ENCODE measurements at regions not wholly inside any gene's neighbourhood (a gene's known extent, or its start where the extent isn't known, plus 50 kb on each side); places are given as distances from the start of the nearest gene placed in this dataset.

DNA sequence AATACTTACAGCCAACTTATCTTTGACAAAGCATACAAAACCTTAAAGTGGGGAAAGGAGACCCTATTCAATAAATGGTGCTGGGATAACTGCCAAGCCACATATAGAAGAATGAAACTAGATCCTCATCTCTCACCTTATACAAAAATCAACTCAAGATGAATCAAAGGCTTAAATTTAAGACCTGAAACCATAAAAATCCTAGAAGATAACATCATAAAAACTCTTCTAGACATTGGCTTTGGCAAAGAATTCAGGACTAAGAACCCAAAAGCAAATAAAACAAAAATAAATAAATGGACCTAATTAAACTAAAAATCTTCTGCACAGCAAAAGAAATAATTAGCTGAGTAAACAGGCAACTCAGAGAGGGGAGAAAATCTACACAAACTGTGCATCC lies 335.6 kb upstream of the PBX1 start:
- ChIA-PET CTCF (no interaction called here), POLR2A (no interaction called here)
- H3K4me1 ChIP-seq (ENCODE audit: control extremely low read depth in 1 of 4, control insufficient read depth in 4 of 4, insufficient read depth in 4 of 4, low read length in 3 of 4), result no peaks in the 10 kb centered on the region
- H3K27ac ChIP-seq (ENCODE audit: insufficient read depth in 1 of 2, low read depth in 1 of 2, low read length in 2 of 2, poor library complexity in 1 of 2, severe bottlenecking in 2 of 2), result no peak overlapping the region
- H3K9me3 ChIP-seq (ENCODE audit: control extremely low read depth in 1 of 5, control insufficient read depth in 4 of 5, insufficient read depth in 2 of 5, low read depth in 1 of 5, low read length in 4 of 5), result no peaks in the 10 kb centered on the region
- no peak overlapping the region for H3K4me3 ChIP-seq (ENCODE audit: control insufficient read depth in 1 of 7, extremely low read depth in 1 of 7, insufficient read depth in 4 of 7, low read depth in 2 of 7, low read length in 6 of 7)
- no peaks in the 10 kb centered on the region for H3K27me3 ChIP-seq (replicated peaks in 2 of 5; ENCODE audit: control insufficient read depth in 4 of 5, insufficient read depth in 5 of 5, low read length in 4 of 5)
- no peaks in the 10 kb centered on the region for H3K36me3 ChIP-seq (ENCODE audit: control insufficient read depth in 4 of 4, insufficient read depth in 4 of 4, low read length in 3 of 4)
- DNase-seq, result no peak

DNA sequence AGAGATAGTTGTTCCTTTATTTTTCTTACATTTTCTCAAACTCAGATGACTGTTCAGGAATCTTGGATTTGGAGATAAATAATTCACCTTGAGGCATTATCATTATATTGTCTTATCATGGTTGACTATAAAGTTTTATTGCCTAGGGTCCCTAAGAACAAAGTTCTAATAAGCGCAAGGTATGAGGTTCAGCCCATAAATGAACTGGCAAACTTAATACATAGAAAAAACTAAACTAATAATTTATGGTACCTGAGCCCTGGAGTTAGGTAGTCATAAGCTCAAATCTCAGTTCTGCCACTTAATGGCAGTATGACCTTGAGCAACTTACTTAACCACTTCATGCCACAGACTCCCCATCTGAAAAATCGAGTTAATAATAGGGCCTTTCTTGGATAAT lies 334.0 kb upstream of the PBX1 start:
- H3K4me3 ChIP-seq (ENCODE audit: control insufficient read depth in 1 of 7, extremely low read depth in 1 of 7, insufficient read depth in 4 of 7, low read depth in 2 of 7, low read length in 6 of 7), result no peak overlapping the region
- WGBS (ENCODE audit: insufficient coverage), result no CpG with 5 or more reads among the region's 2 CpGs

DNA sequence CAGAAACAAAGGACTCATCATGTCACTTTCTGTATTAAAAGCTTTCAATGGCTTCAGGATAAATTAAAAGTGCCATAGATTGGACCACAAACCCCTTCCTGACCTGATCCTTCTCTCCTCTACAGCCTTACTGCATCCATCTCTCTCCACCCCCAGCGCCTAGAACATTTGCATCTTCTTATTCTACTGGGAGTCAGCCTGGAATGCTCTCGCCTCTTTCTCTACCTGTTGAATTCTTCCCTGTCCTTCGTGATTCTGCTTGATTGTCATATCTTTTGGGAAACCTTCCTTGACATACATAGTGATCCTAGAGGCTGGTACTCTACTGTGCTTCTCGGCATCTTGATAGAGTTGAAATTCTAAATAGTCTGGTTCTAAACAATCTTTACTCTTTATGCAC lies 332.0 kb upstream of the PBX1 start:
- no peaks in the 10 kb centered on the region for H3K9me3 ChIP-seq (ENCODE audit: control extremely low read depth in 1 of 5, control insufficient read depth in 4 of 5, insufficient read depth in 2 of 5, low read depth in 1 of 5, low read length in 4 of 5)
- 79% methylated on average over 3 of the region's 4 CpGs for WGBS (ENCODE audit: insufficient coverage)
- CTCF ChIA-PET, result no interaction called here
- no peaks in the 10 kb centered on the region for H3K27me3 ChIP-seq (replicated peaks in 2 of 5; ENCODE audit: control insufficient read depth in 4 of 5, insufficient read depth in 5 of 5, low read length in 4 of 5)
- no peak for DNase-seq
- H3K4me3 ChIP-seq (ENCODE audit: control insufficient read depth in 1 of 7, extremely low read depth in 1 of 7, insufficient read depth in 4 of 7, low read depth in 2 of 7, low read length in 6 of 7), result no peak overlapping the region
- no peaks in the 10 kb centered on the region for H3K36me3 ChIP-seq (ENCODE audit: control insufficient read depth in 4 of 4, insufficient read depth in 4 of 4, low read length in 3 of 4)
- no peak overlapping the region for H3K27ac ChIP-seq (ENCODE audit: insufficient read depth in 1 of 2, low read depth in 1 of 2, low read length in 2 of 2, poor library complexity in 1 of 2, severe bottlenecking in 2 of 2)
- POLR2A ChIA-PET, result no interaction called here
- H3K4me1 ChIP-seq (ENCODE audit: control extremely low read depth in 1 of 4, control insufficient read depth in 4 of 4, insufficient read depth in 4 of 4, low read length in 3 of 4), result no peaks in the 10 kb centered on the region

More for the DNA sequence above, 334.0 kb upstream of the PBX1 start:
- no peaks in the 10 kb centered on the region for H3K27me3 ChIP-seq (replicated peaks in 2 of 5; ENCODE audit: control insufficient read depth in 4 of 5, insufficient read depth in 5 of 5, low read length in 4 of 5)
- no peaks in the 10 kb centered on the region for H3K4me1 ChIP-seq (ENCODE audit: control extremely low read depth in 1 of 4, control insufficient read depth in 4 of 4, insufficient read depth in 4 of 4, low read length in 3 of 4)
- H3K36me3 ChIP-seq (ENCODE audit: control insufficient read depth in 4 of 4, insufficient read depth in 4 of 4, low read length in 3 of 4), result no peaks in the 10 kb centered on the region
- no peak overlapping the region for H3K27ac ChIP-seq (ENCODE audit: insufficient read depth in 1 of 2, low read depth in 1 of 2, low read length in 2 of 2, poor library complexity in 1 of 2, severe bottlenecking in 2 of 2)
- POLR2A ChIA-PET, result no interaction called here
- CTCF ChIA-PET, result no interaction called here
- no peak for DNase-seq
- no peaks in the 10 kb centered on the region for H3K9me3 ChIP-seq (ENCODE audit: control extremely low read depth in 1 of 5, control insufficient read depth in 4 of 5, insufficient read depth in 2 of 5, low read depth in 1 of 5, low read length in 4 of 5)

DNA sequence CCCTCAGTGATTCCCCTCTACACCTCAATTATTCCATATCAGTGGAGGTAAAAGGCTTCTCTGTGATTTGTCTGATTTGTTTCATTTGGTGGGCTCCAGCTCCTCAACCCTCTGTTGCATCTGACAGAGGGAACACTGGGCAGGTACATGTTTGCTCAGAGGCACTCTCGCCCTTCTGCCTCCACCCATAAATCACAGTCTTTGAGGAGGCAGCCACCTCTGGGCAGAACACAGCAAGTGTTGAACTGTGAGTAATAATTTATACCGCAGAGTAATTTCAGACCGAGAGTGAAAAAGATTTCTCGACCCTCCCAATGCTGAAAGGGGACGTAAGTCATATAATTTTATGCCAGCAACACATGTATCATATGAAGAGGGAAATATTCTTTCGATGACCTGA lies 330.1 kb upstream of the PBX1 start:
- H3K4me1 ChIP-seq (ENCODE audit: control extremely low read depth in 1 of 4, control insufficient read depth in 4 of 4, insufficient read depth in 4 of 4, low read length in 3 of 4), result no peaks in the 10 kb centered on the region
- ChIA-PET POLR2A (no interaction called here), CTCF (interaction anchor here (0.7 kb wide), 1 partner anchor 1199 kb away, joined by 3 read pairs; no protein-coding TSS in a partner anchor)
- H3K36me3 ChIP-seq (ENCODE audit: control insufficient read depth in 4 of 4, insufficient read depth in 4 of 4, low read length in 3 of 4), result no peaks in the 10 kb centered on the region
- DNase-seq, result no peak
- H3K4me3 ChIP-seq (ENCODE audit: control insufficient read depth in 1 of 7, extremely low read depth in 1 of 7, insufficient read depth in 4 of 7, low read depth in 2 of 7, low read length in 6 of 7), result no peak overlapping the region
- H3K27me3 ChIP-seq (replicated peaks in 2 of 5; ENCODE audit: control insufficient read depth in 4 of 5, insufficient read depth in 5 of 5, low read length in 4 of 5), result no peaks in the 10 kb centered on the region
- no peak overlapping the region for H3K27ac ChIP-seq (ENCODE audit: insufficient read depth in 1 of 2, low read depth in 1 of 2, low read length in 2 of 2, poor library complexity in 1 of 2, severe bottlenecking in 2 of 2)
- 86% methylated on average over 1 of the region's 6 CpGs for WGBS (ENCODE audit: insufficient coverage)
- H3K9me3 ChIP-seq (ENCODE audit: control extremely low read depth in 1 of 5, control insufficient read depth in 4 of 5, insufficient read depth in 2 of 5, low read depth in 1 of 5, low read length in 4 of 5), result no peaks in the 10 kb centered on the region

DNA sequence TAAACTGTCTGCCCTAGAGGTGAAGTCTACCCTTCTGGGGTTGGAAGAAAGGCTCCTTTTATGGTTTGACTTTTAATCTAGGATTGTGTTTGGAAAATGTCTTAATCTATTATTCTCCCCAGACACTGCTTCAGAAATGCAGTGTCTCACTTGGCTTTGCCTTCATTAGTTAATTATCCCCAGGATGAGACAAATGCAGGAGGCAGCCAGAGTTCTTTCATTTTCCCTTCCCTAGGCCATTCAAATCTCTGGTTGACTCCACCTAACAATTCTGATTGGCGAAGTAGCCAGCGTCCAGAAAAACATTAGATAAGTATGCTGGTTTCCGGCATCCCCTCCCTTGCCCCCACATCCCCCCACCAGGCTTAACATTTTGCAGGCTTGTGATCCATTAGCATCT lies 325.8 kb upstream of the PBX1 start:
- no peaks in the 10 kb centered on the region for H3K27me3 ChIP-seq (replicated peaks in 2 of 5; ENCODE audit: control insufficient read depth in 4 of 5, insufficient read depth in 5 of 5, low read length in 4 of 5)
- H3K9me3 ChIP-seq (ENCODE audit: control extremely low read depth in 1 of 5, control insufficient read depth in 4 of 5, insufficient read depth in 2 of 5, low read depth in 1 of 5, low read length in 4 of 5), result no peaks in the 10 kb centered on the region
- CTCF ChIA-PET, result no interaction called here
- H3K27ac ChIP-seq (ENCODE audit: insufficient read depth in 1 of 2, low read depth in 1 of 2, low read length in 2 of 2, poor library complexity in 1 of 2, severe bottlenecking in 2 of 2), result no peak overlapping the region
- WGBS (ENCODE audit: insufficient coverage), result no CpG with 5 or more reads among the region's 3 CpGs
- POLR2A ChIA-PET, result no interaction called here
- no peak overlapping the region for H3K4me3 ChIP-seq (ENCODE audit: control insufficient read depth in 1 of 7, extremely low read depth in 1 of 7, insufficient read depth in 4 of 7, low read depth in 2 of 7, low read length in 6 of 7)
- DNase-seq, result no peak
- no peaks in the 10 kb centered on the region for H3K4me1 ChIP-seq (ENCODE audit: control extremely low read depth in 1 of 4, control insufficient read depth in 4 of 4, insufficient read depth in 4 of 4, low read length in 3 of 4)
- H3K36me3 ChIP-seq (ENCODE audit: control insufficient read depth in 4 of 4, insufficient read depth in 4 of 4, low read length in 3 of 4), result no peaks in the 10 kb centered on the region

DNA sequence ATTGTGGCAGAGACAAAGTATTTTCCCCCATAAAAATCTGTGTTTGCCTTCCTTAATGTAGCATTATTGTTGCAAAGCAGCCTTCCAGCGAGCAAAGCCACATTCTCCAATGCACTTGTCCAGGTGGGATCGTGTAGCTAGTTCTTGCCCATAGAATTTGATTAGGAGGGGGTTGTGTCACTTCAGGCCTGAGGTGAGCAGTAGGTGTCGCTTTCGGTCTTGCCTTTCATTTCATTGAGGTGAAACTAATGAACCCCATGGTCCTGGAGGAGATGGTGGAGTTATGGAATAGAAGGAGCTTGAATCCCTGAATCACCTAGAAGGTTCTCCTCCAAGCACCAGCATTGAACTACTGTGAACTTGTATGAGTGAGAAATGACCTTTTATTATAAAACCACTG lies 318.9 kb upstream of the PBX1 start:
- H3K36me3 ChIP-seq (ENCODE audit: control insufficient read depth in 4 of 4, insufficient read depth in 4 of 4, low read length in 3 of 4), result no peaks in the 10 kb centered on the region
- H3K4me1 ChIP-seq (ENCODE audit: control extremely low read depth in 1 of 4, control insufficient read depth in 4 of 4, insufficient read depth in 4 of 4, low read length in 3 of 4), result no peaks in the 10 kb centered on the region
- no peak overlapping the region for H3K4me3 ChIP-seq (ENCODE audit: control insufficient read depth in 1 of 7, extremely low read depth in 1 of 7, insufficient read depth in 4 of 7, low read depth in 2 of 7, low read length in 6 of 7)
- DNase-seq, result no peak
- H3K9me3 ChIP-seq (ENCODE audit: control extremely low read depth in 1 of 5, control insufficient read depth in 4 of 5, insufficient read depth in 2 of 5, low read depth in 1 of 5, low read length in 4 of 5), result no peaks in the 10 kb centered on the region
- CTCF ChIA-PET, result no interaction called here
- 93% methylated on average over 4 of the region's 4 CpGs for WGBS (ENCODE audit: insufficient coverage)
- H3K27me3 ChIP-seq (replicated peaks in 2 of 5; ENCODE audit: control insufficient read depth in 4 of 5, insufficient read depth in 5 of 5, low read length in 4 of 5), result no peaks in the 10 kb centered on the region
- POLR2A ChIA-PET, result no interaction called here
- no peak overlapping the region for H3K27ac ChIP-seq (ENCODE audit: insufficient read depth in 1 of 2, low read depth in 1 of 2, low read length in 2 of 2, poor library complexity in 1 of 2, severe bottlenecking in 2 of 2)

DNA sequence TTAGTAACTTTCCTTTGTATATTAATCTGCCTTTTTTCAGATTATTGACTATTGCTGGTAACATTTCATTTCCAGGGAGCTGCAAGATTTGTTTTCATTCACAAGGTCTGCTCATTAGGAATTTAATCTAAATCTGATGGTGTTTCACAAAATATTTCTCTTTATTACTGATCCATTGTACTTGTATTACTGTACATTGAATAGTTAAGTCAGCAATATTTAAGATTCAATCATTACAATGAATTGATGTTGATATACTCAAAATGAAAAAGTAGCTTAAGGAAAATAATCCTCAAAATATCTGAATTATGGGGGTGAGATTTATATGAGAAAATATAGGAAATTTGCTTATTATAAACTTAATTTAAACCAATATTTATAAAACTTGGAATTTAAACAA lies 308.6 kb upstream of the PBX1 start:
- Histone ChIP-seq H3K27me3 (replicated peaks in 2 of 5; ENCODE audit: control insufficient read depth in 4 of 5, insufficient read depth in 5 of 5, low read length in 4 of 5) (no peaks in the 10 kb centered on the region), H3K27ac (ENCODE audit: insufficient read depth in 1 of 2, low read depth in 1 of 2, low read length in 2 of 2, poor library complexity in 1 of 2, severe bottlenecking in 2 of 2) (no peak overlapping the region), H3K4me3 (ENCODE audit: control insufficient read depth in 1 of 7, extremely low read depth in 1 of 7, insufficient read depth in 4 of 7, low read depth in 2 of 7, low read length in 6 of 7) (no peak overlapping the region), H3K36me3 (ENCODE audit: control insufficient read depth in 4 of 4, insufficient read depth in 4 of 4, low read length in 3 of 4) (no peaks in the 10 kb centered on the region), H3K4me1 (ENCODE audit: control extremely low read depth in 1 of 4, control insufficient read depth in 4 of 4, insufficient read depth in 4 of 4, low read length in 3 of 4) (no peaks in the 10 kb centered on the region), H3K9me3 (ENCODE audit: control extremely low read depth in 1 of 5, control insufficient read depth in 4 of 5, insufficient read depth in 2 of 5, low read depth in 1 of 5, low read length in 4 of 5) (peaks cover 0 to 9% (median 3%) of the 10 kb centered on the region in 5 experiments)
- DNase-seq, result no peak
- CTCF ChIA-PET, result no interaction called here
- POLR2A ChIA-PET, result no interaction called here

DNA sequence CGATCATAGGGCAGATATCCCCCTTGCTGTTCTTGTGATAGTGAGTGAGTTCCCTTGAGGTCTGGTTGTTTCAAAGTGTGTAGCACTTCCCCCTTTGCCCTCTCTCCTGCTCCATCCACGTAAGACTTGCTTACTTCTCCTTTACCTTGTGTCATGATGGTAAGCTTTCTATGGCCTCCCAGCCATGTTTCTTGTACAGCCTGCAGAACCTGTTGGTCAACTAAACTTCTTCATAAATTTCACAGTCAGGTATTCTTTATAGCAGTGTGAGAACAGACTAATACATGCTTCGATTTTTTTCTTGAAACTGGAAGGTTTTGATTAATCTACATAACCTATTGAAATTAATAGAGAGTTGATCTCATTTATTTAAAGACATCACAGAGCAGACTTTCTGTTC lies 302.5 kb upstream of the PBX1 start:
- H3K36me3 ChIP-seq (ENCODE audit: control insufficient read depth in 4 of 4, insufficient read depth in 4 of 4, low read length in 3 of 4), result no peaks in the 10 kb centered on the region

More for the DNA sequence above, 302.5 kb upstream of the PBX1 start:
- no peak for DNase-seq
- POLR2A ChIA-PET, result no interaction called here
- no peaks in the 10 kb centered on the region for H3K27me3 ChIP-seq (replicated peaks in 2 of 5; ENCODE audit: control insufficient read depth in 4 of 5, insufficient read depth in 5 of 5, low read length in 4 of 5)
- H3K4me1 ChIP-seq (ENCODE audit: control extremely low read depth in 1 of 4, control insufficient read depth in 4 of 4, insufficient read depth in 4 of 4, low read length in 3 of 4), result no peaks in the 10 kb centered on the region
- 20% methylated on average over 1 of the region's 3 CpGs for WGBS (ENCODE audit: insufficient coverage)
- CTCF ChIA-PET, result no interaction called here
- H3K27ac ChIP-seq (ENCODE audit: insufficient read depth in 1 of 2, low read depth in 1 of 2, low read length in 2 of 2, poor library complexity in 1 of 2, severe bottlenecking in 2 of 2), result no peak overlapping the region
- no peak overlapping the region for H3K4me3 ChIP-seq (ENCODE audit: control insufficient read depth in 1 of 7, extremely low read depth in 1 of 7, insufficient read depth in 4 of 7, low read depth in 2 of 7, low read length in 6 of 7)
- peaks cover 0 to 6% (median 0%) of the 10 kb centered on the region in 5 experiments for H3K9me3 ChIP-seq (ENCODE audit: control extremely low read depth in 1 of 5, control insufficient read depth in 4 of 5, insufficient read depth in 2 of 5, low read depth in 1 of 5, low read length in 4 of 5)

All from common myeloid progenitor, CD34-positive (primary cell).